Stimulated activated CD8-positive, alpha-beta memory T cell treated with anti-CD3 and anti-CD28 coated beads, Interleukin-15, amount 100 ng/mL, for 48 hours (primary cell): ENCODE measurements at regions not wholly inside any gene's neighbourhood (a gene's known extent, or its start where the extent isn't known, plus 50 kb on each side); places are given as distances from the start of the nearest gene placed in this dataset.
A peak's percentile ranks its signal among the peaks of the same experiment; 100 is the strongest.

Source experiments
- DNase-seq, 2 donors: peaks; one replicate each; pipeline ENCODE4 v3.0.0-alpha.2; 2020; ENCODE audit warnings: low read depth in 2 of 2

DNA sequence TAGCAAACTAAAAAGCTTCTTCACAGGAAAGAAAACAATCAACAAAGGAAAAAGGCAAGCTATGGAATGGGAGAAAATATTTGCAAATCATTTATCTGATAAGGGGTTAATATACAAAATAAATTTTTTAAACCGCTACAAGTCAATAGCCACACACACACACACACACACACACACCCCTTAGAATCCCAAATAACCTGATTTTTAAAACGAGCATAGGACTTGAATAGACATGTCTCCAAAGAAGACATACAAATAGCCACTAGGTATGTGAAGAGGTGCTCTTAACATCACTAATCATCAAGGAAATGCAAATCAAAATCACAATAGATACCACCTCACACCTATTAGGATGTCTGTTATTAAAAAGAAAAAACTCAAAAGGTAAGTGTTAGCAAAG is 187.7 kb downstream of the TRIM27 start:
- no peak for DNase-seq

DNA sequence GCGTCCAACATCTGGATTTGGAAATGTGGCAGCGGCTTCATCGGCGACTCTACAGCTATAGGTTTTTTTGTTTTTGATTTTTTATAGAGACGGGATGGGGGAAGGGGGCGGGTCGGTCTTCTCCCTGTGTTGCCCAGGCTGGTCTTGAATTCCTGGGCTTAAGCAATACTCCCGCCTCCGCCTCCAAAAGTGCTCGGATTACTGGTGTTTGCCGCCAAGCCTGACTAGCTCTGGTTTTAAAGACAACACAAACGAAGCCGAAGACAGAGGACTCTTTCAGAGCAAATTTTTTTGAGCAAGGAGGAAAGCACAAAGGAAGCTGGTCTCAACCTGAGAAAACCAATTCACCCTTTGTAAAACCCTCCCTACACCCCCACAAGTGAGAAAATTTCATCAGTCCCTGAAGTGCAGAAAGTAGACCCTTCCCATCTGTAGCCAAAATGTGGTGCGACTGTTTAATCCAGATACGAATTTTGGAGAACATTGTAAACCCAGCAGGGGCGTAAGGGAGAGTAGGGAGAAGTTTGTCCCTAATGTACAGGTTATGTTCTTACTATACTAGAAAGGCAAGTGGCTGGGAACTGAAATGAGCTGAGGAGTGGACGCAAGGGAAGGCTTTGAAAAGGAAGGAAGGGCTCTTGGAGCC is 185.9 kb downstream of the TRIM27 start:
- no peak for DNase-seq

DNA sequence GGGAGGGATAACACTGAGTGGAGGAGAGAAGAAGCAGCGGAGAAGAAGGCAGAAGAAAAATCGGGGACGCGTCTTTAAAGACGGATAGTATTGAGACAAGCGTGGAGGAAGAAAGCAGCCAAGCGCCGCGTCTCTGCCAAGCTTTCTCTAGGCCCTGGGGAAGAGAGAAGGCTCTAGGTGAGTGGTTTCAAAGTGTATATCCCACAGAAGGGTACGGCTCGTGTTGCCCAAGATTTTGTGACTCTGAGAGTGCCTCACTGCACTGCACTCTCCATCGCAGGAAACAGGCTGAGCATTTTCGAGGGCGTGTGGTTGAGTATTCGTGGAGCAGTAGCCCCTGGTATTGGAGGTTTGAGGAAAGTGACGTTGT is 185.4 kb downstream of the TRIM27 start:
- DNase-seq, result no peak

DNA sequence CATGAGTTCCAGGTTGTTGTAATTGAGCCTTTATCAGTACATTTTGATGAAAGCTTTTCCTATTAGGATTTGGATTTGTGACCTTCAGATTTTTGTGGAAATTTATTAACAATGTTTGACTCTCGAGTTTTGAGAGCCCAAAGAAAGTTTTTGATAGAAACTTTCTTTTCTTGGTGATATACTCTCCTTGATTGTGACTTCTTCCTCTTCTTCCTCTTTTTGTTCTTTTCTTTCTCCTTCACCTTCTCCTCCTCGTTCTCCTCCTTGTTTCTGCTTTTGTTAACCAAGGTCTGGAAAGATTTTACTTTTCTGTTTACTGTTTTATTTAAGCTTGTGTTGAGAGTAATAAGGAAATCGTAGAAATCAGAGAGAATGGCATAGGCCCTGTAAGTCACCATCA is 182.4 kb downstream of the TRIM27 start:
- DNase-seq, result no peak

DNA sequence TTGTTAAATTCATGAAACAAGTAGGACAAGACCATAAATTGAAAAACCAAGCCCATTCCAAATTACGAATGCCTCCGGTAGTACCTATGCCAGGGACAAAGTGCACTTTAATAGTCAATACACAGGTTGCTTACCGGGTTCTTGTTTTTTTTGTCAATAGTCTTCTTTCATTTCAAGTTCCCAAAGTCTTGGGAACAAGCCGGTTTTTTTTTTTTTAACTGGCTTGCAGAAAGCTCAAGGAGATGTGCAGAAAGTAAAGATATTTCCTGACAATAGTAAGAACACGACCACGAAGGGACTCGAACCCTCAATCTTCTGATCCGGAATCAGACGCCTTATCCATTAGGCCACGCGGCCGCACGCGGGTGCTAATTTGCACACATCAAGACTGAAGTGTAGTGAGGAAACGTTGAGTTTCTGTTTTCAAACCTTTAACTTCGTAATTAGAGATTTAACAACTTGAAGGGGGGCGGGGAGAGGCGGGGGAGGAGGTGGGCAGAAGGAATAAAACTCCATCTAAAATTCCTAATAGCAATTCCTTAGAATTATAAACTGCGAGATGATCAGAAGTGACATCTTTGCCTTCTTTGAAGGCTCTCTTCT is 181.0 kb downstream of the TRIM27 start:
- peak in 1 of 2 donors; percentile 29 for DNase-seq

DNA sequence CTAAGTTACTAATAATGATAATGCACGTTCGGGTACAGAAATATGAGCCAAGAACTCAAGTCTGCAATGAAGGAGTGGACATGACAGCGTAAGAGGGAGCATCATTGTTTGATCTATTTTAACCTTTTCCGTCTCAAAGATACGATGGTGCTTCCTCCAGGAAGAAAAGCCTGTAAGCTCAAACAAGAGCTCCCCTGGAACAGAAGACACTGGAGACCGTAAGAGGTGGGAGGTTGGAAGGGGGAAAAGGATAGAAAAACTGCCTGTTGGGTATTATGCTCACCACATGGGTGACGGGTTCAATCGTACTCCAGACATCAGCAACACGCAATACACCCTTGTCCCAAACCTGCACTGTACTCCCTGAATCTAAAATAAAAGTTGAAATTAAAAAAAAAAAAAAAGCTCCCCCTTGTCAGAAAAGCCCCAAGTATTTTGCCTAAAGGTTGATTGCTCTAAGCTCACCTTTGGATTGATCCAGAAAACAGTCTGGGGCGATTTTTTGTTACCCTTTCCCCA is 180.5 kb downstream of the TRIM27 start:
- no peak for DNase-seq

DNA sequence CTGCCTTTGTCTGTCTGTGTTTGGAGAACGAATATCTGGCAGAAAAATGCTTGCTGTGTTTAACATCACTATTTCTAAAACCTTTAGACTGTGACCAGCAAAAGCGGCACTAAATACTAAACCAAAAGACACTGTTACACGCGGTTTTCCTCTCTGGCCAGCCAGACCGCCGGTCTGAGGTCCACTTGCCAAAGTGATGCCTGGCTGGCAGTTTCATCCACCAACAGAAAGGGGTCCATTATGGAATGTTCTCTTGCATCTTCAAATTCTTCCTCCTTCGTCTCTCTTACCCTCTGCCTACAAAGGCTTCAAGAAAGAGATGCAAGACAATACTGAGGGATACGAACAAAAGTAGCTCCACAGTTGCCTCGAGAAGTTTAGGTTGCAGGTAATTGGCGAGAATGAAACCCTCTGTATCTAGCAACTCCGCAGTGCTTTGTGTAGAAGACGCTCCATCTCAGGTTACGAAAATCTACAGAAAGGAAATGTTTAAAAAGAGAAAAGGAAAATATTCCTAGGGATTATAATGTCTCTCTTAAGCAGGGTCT is 176.6 kb downstream of the TRIM27 start:
- no peak for DNase-seq

DNA sequence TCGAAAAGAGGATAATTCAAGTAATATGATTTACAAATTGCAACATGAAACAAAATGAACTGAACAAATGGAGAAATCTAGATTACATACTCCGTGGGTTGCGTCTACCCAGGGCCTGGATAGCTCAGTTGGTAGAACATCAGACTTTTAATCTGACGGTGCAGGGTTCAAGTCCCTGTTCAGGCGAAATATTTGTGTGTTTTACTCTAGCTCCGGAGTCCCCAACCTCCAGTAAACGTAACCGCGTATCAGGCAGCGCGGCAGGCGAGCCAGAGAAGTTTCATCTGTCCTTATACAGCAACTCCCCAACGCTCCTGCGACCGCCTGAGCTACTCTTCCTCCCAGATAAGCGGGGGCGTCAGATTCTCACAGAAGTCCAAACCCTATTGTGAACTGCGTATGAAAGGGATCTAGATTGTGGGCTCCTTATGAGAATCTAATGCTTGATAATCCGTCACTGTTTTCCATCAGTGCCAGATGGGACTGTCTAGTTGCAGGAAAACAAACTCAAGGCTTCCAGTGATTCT is 176.1 kb downstream of the TRIM27 start:
- no peak for DNase-seq

DNA sequence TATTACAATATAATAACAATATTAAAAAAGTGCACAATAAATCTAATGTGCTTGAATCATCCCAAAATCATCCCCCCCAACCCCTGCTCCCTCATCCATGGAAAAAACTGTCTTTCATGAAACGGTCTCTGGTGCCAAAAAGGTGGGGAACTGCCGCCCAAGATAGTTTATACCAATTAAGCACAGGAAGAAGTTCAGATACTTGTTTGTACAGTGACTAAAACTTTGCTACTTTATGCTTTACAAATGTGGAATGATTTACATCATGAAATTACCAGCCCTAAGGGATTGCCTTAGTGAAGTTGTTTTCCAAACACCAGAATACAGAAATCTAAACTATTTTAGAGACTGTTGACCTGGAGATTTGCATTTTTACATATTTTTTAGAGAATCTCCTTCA is 175.6 kb downstream of the TRIM27 start:
- DNase-seq, result no peak

DNA sequence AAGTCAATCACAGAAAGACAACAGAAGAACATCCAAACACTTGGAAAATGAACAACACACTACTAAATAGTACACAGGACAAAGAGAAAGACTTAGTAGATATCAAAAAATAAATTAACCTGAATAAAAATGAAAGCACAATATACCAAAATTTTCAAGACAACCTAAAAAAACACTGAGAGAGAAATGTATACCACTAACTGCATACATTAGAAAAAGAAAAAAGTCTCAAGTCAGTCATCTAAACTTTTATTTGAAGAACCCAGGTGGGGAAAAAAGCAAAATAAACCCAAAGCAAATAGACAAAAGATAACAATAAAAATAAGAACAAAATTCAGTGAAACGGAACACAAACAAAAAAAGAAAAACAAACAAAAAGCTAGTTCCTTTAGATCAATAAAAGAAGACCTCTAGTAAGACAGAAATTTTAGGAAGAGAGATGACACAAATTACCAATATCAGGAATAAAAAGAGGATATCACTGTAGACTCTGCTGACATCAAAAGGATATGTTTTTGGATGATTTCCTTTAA is 172.8 kb downstream of the TRIM27 start:
- no peak for DNase-seq

DNA sequence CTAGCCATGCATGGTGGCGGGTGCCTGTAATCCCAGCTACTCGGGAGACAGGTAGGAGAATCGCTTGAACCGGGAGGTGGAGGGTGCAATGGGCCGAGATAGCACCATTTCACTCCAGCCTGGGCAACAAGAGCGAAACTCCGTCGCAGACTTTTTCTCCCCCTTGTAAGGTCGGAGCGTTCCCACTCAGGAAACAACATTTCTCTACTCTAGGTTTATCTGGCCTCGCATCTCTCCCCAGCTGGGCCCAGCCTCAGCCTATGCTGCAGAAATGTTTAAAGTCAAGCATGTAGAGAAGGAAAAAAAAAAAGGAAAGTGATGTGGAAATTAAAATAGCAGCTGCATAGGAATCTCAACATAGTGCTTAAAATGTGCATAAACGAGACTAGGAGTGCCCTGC is 172.3 kb downstream of the TRIM27 start:
- no peak for DNase-seq

DNA sequence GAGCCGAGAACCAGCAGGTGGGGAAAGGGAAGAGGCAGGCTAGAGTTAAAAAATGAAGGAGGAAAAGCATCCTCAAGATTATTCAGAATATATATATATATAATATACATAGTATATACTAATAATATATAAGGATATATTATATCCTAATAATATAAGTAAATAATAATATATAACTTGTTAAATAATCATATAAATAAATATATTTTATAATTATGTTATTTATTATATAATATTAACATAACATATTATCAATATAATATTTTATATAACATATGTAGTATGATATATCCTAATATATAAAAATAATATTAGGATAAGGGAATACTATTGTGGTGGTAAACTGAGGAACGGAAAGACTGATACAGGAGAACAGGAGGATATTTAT is 171.8 kb downstream of the TRIM27 start:
- no peak for DNase-seq

DNA sequence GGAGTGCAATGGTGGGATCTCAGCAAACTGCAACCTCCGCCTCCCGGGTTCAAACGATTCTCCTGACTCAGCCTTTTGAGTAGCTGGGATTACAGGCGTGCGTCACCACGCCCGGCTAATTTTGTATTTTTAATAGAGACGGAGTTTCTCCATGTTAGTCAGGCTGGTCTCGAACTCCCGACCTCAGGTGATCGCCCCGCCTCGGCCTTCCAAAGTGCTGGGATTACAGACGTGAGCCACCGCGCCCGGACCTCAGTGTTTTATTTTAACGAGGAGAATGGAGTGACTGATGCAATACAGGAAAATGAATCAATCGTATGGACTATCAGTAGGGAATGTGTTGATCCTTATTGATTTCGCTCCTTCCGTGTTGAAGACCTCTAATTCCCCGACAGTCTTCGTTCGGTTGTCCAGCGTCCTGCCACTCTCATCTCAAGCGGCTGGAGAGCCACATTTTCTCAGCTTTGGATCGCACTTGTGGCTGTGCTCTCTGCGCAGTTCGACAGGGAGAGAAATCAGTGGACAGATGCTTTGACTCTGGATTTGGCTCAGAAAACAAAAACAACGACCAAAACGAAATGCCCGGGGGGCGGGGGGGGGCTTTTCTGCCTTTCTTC is 166.2 kb downstream of the TRIM27 start:
- no peak for DNase-seq

DNA sequence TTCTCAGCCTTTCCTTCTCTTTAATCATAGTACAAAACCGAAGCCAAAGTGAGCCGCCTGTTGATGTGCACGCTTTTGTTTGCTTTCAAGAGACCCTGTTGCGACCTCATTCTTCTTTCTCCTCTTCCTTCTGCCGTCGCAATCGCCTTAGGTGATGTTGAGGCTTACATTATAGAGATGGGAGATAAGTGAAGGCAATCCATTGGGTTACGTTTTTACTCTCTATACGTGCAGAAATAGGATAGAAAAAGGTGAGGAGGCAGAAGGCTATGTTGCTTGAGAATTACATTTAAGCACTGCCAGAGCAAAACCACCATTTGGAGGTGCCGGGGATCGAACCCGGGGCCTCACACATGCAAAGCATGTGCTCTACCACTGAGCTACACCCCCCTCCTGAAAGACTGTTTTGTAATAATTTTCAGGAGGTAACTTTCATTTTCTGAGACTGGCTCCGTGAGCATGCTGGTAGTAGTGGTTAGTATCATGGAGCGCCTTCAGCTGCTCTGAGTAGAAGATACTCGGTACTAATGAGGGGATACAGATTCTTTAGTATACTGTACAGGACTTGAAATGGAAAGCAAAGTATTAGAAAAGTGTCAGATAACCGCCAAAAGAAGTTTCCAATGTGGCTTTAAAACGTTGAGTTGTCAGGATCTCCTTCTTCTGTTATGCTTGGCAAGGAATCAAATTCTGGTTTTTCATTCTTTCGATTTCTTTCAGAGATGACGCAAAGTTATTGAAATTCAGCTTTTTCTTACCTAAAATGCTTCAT is 165.6 kb downstream of the TRIM27 start:
- DNase-seq, result peak in 1 of 2 donors; percentile 11

DNA sequence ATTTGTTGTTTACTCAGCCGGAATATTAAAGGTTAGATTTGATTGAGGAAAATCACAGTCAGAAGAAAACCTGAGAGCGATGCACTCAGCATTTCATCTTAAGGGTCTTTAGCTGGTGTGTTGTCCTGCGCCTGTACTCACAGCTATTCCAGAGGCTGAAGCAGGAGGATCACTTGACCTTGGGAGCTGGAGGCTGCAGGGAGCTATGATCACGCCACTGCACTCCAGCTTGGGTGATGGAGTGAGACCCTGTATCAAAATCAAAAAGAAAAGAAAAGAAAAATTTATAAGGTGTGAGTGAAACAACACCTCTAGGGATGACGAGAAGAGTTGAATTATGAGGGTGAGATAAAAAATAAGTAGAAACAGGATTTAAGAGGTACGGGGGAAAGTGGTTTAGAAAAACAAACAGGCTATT is 165.0 kb downstream of the TRIM27 start:
- DNase-seq, result no peak

DNA sequence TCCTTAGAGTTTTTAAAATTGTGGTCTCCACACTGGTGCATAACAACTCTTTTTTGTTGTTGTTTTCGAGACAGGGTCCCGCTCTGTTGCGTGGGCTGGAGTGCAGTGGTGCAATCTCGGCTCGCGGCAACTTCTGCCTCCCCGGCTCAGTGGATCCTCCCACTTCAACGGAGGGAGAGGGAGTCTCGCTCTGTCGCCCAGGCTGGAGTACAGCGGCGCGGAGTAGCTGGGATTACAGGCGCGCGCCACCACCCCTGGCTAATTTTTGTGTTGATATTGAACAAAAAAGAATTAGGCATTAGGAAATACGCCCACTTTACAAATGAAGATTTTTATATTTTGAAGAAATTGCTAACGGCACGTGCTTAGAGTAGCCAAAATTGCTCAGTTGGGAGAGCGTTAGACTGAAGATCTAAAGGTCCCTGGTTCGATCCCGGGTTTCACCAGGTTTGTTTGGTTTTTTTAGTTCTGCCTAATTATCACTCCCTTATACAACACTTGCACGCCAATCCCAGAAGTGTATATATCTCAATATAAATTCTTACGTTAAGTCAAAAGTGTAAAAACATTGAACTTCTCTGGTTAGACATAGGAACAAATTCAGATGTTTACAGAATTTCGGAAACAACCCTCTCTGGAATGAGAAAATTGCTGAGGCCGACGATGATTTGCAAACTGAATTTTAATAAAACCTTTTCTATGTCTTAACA is 159.6 kb downstream of the TRIM27 start:
- DNase-seq, result no peak

DNA sequence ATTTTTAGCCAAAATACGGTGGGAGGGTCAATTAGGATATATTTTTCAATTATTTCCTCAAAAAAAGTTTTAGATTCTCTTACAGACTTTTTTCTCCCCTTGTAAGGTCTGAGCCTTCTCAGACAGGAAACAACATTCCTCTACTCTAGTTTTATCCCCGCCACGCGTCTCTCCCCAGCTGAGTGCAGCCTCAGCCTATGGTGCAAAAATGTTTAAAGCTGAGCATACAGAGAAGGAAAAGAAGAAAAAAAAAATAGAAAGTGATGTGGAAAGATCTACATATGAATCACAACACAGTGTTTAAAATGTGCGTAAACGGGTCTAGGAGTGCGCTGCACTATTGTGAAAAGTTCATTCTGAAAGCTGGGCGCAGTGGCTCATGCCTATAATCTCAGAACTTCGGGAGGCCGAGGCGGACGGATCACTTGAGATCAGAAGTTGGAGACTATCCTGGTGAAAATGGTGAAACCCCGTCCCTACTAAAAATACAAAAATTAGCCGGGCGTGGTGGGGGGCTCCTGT is 159.0 kb downstream of the TRIM27 start:
- DNase-seq, result no peak

DNA sequence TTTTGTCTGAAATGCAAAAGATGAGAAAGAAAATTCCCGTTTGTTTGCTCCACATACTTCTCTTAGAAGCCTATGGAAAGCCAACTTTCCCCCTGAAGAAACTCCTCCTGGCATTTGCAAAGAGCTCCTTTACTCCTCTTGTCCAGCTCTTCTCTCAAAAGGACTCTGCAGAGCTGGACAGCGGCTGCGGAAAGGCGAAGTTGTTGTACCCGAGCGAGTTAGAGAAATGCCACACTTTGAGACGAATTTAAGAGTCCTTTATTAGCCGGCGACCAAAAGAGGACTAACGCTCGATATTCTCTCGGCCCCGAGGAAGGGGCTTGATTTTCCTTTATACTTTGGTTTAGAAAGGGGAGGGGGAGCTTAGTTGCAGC is 157.8 kb downstream of the TRIM27 start:
- DNase-seq, result no peak

DNA sequence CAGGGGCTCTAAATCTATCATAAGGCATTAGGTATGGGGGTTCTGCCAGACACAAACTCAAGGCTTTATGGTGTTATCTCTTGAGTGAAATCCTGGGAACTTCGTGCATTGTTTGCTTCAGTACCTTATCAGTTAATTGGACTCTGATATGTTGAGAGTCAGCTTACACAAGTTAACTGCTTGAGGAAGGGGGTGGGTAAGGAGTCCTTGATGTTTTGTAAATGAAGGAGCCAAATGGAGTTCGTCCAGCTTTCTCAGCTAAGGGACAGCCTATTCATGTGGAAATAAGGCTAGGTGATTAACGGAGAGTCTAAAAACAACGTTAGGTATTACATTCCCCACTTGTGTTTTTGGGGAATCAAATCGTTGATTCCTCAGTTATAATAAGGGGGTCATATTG is 157.4 kb downstream of the TRIM27 start:
- DNase-seq, result no peak

DNA sequence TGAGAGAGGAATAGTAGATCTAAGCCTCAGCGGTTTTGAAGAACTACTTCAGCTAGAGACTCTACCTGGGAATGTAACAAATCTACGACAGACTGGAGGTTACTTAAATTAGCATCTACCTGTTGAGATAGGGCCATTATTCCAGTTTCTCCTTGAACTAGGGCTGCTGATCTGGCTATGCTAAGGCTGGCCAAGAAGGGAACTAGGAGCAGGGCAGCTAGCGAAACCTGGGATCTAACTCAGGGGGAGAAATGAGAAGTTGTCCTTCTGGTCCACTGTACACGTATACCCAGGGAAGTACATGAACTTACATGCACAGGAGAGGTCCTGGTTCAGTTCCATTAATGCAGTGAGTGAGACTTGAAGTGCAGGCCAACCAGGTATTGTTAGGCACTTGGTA is 156.7 kb downstream of the TRIM27 start:
- DNase-seq, result no peak

DNA sequence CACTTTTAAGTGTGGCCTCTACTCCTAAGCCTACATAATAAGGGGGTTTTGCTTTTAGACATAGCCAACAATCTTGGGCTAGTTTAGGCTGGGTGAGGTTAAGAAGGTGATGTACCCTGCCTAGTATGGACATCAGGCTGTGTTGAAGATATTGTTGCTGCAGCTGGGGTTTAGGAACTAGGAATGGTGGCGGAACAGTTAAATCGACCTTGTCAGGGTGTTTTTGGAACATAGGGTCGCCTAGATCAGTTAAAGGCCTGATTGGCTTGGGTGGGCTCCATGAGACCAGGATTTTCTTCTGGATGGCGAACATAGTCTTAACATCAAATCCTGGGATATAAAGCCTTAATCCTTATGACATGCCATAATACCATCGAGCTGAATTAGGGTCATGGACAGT is 156.1 kb downstream of the TRIM27 start:
- DNase-seq, result no peak
